ENCODE measurements at regions not wholly inside any gene's neighbourhood (a gene's known extent, or its start where the extent isn't known, plus 50 kb on each side); places are given as distances from the start of the nearest gene placed in this dataset.

DNA sequence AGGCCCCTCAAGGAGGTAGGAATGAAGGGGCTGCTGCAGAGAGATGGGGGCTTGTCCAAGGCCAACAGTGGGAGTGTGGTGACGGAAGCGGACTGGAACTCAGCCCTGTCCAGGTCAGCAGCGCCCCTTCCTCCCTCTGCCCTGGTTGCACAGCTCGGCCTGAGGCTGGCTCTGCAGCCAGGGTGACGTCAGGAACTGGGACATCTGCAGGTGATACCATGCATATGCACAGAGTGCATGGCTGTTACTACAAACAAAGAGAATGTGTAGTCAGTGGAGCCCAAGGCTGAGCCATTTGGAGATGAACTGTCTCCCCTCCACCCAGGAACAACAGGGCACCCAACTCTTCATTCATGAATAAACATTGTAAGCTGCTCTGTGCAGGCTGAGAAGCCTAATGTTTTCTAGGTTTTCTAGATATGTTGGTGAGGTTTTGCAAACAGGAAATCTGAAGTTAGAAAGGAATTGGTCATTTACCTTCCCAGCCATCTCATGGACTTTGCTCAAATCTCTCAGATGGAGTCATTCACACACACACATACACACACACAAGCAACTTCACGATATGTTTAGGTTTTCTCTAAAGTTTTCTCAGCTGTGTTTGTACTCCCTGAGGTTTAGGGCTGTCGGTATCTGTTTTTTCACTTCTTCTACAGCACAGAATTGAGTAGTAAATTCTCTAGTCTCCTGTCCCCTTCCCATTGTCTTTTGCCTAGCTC is 117.2 kb downstream of the TLE3 start:
- Histone ChIP-seq H3K9me1 (ENCODE audit: control insufficient read depth, extremely low read depth, insufficient read depth, low read length) (no peaks in the 10 kb centered on the region), H3K27me3 (ENCODE audit: control insufficient read depth, extremely low read depth, insufficient read depth, low read length) (peaks cover 25% of the 10 kb centered on the region), H4K20me1 (ENCODE audit: control insufficient read depth, extremely low read depth, insufficient read depth, low read length) (peaks cover 7% of the 10 kb centered on the region), H3K4me2 (ENCODE audit: control insufficient read depth, extremely low read depth, insufficient read depth, low read depth, low read length) (no peak overlapping the region), H3K4me1 (ENCODE audit: control insufficient read depth, extremely low read depth, insufficient read depth, low read length) (peaks cover 6% of the 10 kb centered on the region), H3K36me3 (ENCODE audit: control insufficient read depth in 2 of 2, extremely low read depth in 1 of 2, insufficient read depth in 2 of 2, low read length in 2 of 2) (no peaks in the 10 kb centered on the region), H3K9me3 (ENCODE audit: control insufficient read depth, low read depth, low read length) (no peaks in the 10 kb centered on the region), H3K79me2 (ENCODE audit: control insufficient read depth, insufficient read depth, low read length) (no peaks in the 10 kb centered on the region), H3K4me3 (ENCODE audit: control insufficient read depth in 2 of 3, extremely low read depth in 1 of 3, insufficient read depth in 2 of 3, low read depth in 1 of 3, low read length in 3 of 3) (no peak overlapping the region), H2AFZ (ENCODE audit: control insufficient read depth, low read length) (no peak overlapping the region), H3K9ac (ENCODE audit: control insufficient read depth, extremely low read depth, insufficient read depth, low read length) (no peak overlapping the region), H3K27ac (ENCODE audit: control insufficient read depth, insufficient read depth, low read length) (no peak overlapping the region)
- no peak for TF ChIP-seq EZH2 (IDR thresholded peaks at IDR 0.05; ENCODE audit: low read length)
- TF ChIP-seq, protein P1, sequence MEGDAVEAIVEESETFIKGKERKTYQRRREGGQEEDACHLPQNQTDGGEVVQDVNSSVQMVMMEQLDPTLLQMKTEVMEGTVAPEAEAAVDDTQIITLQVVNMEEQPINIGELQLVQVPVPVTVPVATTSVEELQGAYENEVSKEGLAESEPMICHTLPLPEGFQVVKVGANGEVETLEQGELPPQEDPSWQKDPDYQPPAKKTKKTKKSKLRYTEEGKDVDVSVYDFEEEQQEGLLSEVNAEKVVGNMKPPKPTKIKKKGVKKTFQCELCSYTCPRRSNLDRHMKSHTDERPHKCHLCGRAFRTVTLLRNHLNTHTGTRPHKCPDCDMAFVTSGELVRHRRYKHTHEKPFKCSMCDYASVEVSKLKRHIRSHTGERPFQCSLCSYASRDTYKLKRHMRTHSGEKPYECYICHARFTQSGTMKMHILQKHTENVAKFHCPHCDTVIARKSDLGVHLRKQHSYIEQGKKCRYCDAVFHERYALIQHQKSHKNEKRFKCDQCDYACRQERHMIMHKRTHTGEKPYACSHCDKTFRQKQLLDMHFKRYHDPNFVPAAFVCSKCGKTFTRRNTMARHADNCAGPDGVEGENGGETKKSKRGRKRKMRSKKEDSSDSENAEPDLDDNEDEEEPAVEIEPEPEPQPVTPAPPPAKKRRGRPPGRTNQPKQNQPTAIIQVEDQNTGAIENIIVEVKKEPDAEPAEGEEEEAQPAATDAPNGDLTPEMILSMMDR (optimal IDR thresholded peaks at IDR 0.05 in 1 of 3, IDR thresholded peaks at IDR 0.05 in 1 of 3, conservative IDR thresholded peaks at IDR 0.05 in 1 of 3; ENCODE audit: extremely low read depth in 1 of 3, insufficient read depth in 2 of 3, low read length in 3 of 3): no peak
- dilution Hi-C loops (cut with MboI; ENCODE audit: extremely low pct_ligation_motif_present, low sequenced_read_pairs): no loop called here
- DNase-seq (ENCODE audit: low read depth, low spot score) (no peak), FAIRE-seq (no peak)

DNA sequence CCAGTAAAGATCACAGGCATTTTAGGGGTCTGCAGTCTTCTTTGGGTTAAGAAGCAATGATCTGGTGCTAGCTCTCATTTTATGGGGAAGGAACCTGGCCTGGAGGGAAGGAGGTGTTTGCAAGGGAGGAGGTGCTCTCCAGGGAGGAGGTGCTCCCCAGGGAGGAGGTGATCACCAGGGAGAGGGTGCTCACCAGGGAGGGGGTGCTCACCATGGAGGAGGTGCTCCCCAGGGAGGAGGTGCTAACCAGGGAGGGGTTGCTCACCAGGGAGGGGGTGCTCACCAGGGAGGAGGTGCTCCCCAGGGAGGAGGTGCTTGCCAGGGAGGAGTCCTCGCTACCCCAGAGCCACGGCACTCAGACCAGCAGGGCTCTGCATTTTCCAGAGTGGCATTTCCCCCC is 115.7 kb downstream of the TLE3 start:
- Histone ChIP-seq H3K9me3 (ENCODE audit: control insufficient read depth, low read depth, low read length) (no peaks in the 10 kb centered on the region), H3K79me2 (ENCODE audit: control insufficient read depth, insufficient read depth, low read length) (no peaks in the 10 kb centered on the region), H4K20me1 (ENCODE audit: control insufficient read depth, extremely low read depth, insufficient read depth, low read length) (peaks cover 7% of the 10 kb centered on the region), H3K27me3 (ENCODE audit: control insufficient read depth, extremely low read depth, insufficient read depth, low read length) (peaks cover 36% of the 10 kb centered on the region), H3K4me1 (ENCODE audit: control insufficient read depth, extremely low read depth, insufficient read depth, low read length) (peaks cover 6% of the 10 kb centered on the region), H2AFZ (ENCODE audit: control insufficient read depth, low read length) (no peak overlapping the region), H3K4me2 (ENCODE audit: control insufficient read depth, extremely low read depth, insufficient read depth, low read depth, low read length) (no peak overlapping the region), H3K9me1 (ENCODE audit: control insufficient read depth, extremely low read depth, insufficient read depth, low read length) (no peaks in the 10 kb centered on the region), H3K36me3 (ENCODE audit: control insufficient read depth in 2 of 2, extremely low read depth in 1 of 2, insufficient read depth in 2 of 2, low read length in 2 of 2) (no peaks in the 10 kb centered on the region), H3K27ac (ENCODE audit: control insufficient read depth, insufficient read depth, low read length) (no peak overlapping the region), H3K9ac (ENCODE audit: control insufficient read depth, extremely low read depth, insufficient read depth, low read length) (no peak overlapping the region), H3K4me3 (ENCODE audit: control insufficient read depth in 2 of 3, extremely low read depth in 1 of 3, insufficient read depth in 2 of 3, low read depth in 1 of 3, low read length in 3 of 3) (no peak overlapping the region)
- DNase-seq (ENCODE audit: low read depth, low spot score) (no peak), FAIRE-seq (no peak)
- dilution Hi-C loops (cut with MboI; ENCODE audit: extremely low pct_ligation_motif_present, low sequenced_read_pairs): no loop called here
- TF ChIP-seq, protein P1 (optimal IDR thresholded peaks at IDR 0.05 in 1 of 3, IDR thresholded peaks at IDR 0.05 in 1 of 3, conservative IDR thresholded peaks at IDR 0.05 in 1 of 3; ENCODE audit: extremely low read depth in 1 of 3, insufficient read depth in 2 of 3, low read length in 3 of 3): no peak
- TF ChIP-seq EZH2 (IDR thresholded peaks at IDR 0.05; ENCODE audit: low read length): no peak

Data from keratinocyte (primary cell).